Spleen (tissue), 7 donors: ENCODE measurements at regions not wholly inside any gene's neighbourhood (a gene's known extent, or its start where the extent isn't known, plus 50 kb on each side); places are given as distances from the start of the nearest gene placed in this dataset.

Experiments
- POLR2A ChIP-seq, 3 donors: fragments of 450-650 bp; IDR thresholded peaks; one replicate each; pipeline ENCODE4 v1.5.1; 2017; ENCODE audit warnings: antibody characterized with exemption in 3 of 3, mild to moderate bottlenecking in 1 of 3
- POLR2AphosphoS5 ChIP-seq, 3 donors: sonication (generic); formaldehyde crosslinking; IDR thresholded peaks; one replicate each; pipeline ENCODE4 v1.5.1; 2017; ENCODE audit warnings: antibody characterized with exemption in 3 of 3
- TF ChIP-seq, protein P1 (sequence below), 11 experiments: fragments of 200-600 bp in 7 of 11; fragments of 450-650 bp in 4 of 11; sonication (generic) in 4 of 11; IDR thresholded peaks in 8 of 11; conservative IDR thresholded peaks in 3 of 11; 1 replicate in 7 of 11; 2 replicates in 4 of 11; pipeline versions ENCODE4 v1.4.0 to v1.8.0; 2016 to 2021; ENCODE audit warnings: antibody characterized with exemption in 11 of 11, inconsistent platforms in 4 of 11, mild to moderate bottlenecking in 1 of 11
- donor health status: DM: no; HTN: no; CAD: no; lungs with moderate emphysema.
- donor health status: DM: no; HTN: no; CAD: no.
- donor health status: DM: no; HTN: no; CAD: no.

DNA sequence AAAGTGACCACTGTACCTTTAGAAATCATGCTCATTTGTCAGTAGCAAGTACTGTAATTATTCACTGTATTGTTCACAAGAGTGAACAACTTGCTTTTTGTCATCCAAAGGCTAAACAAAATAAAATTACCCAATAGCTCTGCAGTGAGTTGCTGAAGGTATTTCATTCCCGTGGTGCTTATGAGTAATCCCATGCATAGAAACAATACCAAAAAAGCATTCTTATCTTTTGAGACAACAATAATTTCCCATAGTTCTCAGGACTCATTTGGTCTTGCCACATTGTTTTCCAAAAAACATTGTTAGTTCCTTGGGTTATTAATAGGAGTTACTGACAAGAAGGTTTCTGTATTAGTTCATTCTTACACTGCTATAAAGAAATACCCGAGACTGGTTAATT lies 503.2 kb upstream of the FAM98A start:
- TF ChIP-seq, protein P1, sequence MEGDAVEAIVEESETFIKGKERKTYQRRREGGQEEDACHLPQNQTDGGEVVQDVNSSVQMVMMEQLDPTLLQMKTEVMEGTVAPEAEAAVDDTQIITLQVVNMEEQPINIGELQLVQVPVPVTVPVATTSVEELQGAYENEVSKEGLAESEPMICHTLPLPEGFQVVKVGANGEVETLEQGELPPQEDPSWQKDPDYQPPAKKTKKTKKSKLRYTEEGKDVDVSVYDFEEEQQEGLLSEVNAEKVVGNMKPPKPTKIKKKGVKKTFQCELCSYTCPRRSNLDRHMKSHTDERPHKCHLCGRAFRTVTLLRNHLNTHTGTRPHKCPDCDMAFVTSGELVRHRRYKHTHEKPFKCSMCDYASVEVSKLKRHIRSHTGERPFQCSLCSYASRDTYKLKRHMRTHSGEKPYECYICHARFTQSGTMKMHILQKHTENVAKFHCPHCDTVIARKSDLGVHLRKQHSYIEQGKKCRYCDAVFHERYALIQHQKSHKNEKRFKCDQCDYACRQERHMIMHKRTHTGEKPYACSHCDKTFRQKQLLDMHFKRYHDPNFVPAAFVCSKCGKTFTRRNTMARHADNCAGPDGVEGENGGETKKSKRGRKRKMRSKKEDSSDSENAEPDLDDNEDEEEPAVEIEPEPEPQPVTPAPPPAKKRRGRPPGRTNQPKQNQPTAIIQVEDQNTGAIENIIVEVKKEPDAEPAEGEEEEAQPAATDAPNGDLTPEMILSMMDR (IDR thresholded peaks at IDR 0.05 in 8 of 11, conservative IDR thresholded peaks at IDR 0.05 in 3 of 11), result no peak
- no peak for TF ChIP-seq POLR2A (IDR thresholded peaks at IDR 0.05)
- no peak for TF ChIP-seq POLR2AphosphoS5 (IDR thresholded peaks at IDR 0.05)
